A549 (cell line): ENCODE measurements at regions not wholly inside any gene's neighbourhood (a gene's known extent, or its start where the extent isn't known, plus 50 kb on each side); places are given as distances from the start of the nearest gene placed in this dataset.

ENCODE experiments used
- ATAC-seq, 2 experiments: fragments of 200-7000 bp in 1 of 2; fragments of >200 bp in 1 of 2; cut with Nextera tagmentation in 1 of 2; cut with Tn5 transposase in 1 of 2; 3 replicates each; pipeline versions ENCODE4 v1.8.0 to v1.9.1; 2018 to 2020; ENCODE audit warnings: mild to moderate bottlenecking in 1 of 2, moderate library complexity in 1 of 2
- CTCF ChIA-PET: fragments of 300-600 bp; sonication (Branson Sonifier 250); formaldehyde crosslinking; extraction: SDS; loops from one replicate; lab custom pipeline; 2021; ENCODE audit warnings: antibody characterized with exemption, inconsistent platforms; lab: Yijun Ruan, JAX
- POLR2A ChIA-PET: fragments of 350-600 bp; formaldehyde crosslinking; extraction: SDS; loops from one replicate; lab custom pipeline; 2021; ENCODE audit warnings: antibody characterized with exemption, inconsistent platforms; lab: Yijun Ruan, JAX
- DNase-seq, 2 experiments: peaks; one replicate each; pipeline versions ENCODE4 v3.0.0 to v3.0.0-alpha.2; 2011 to 2016; ENCODE audit warnings: low read depth in 1 of 2, low spot score in 1 of 2
- FAIRE-seq: peaks from 2 replicates; lab custom pipeline; 2011; peaks lifted over from hg19 to GRCh38; lab: Jason Lieb, UNC
- H3K27ac ChIP-seq, 2 experiments: fragments of >200 bp; sonication (Bioruptor Twin); formaldehyde crosslinking; 3 replicates each; pipeline ENCODE4 v1.5.1; 2016 to 2017
- H3K4me1 ChIP-seq: fragments of >200 bp; sonication (Bioruptor Twin); formaldehyde crosslinking; 3 replicates; pipeline ENCODE4 v1.6.1; 2016
- H3K4me2 ChIP-seq: fragments of >200 bp; sonication (Bioruptor Twin); formaldehyde crosslinking; 3 replicates; pipeline ENCODE4 v1.6.1; 2016
- H3K4me3 ChIP-seq: fragments of >200 bp; sonication (Bioruptor Twin); formaldehyde crosslinking; 3 replicates; pipeline ENCODE4 v1.5.1; 2016
- H3K9me3 ChIP-seq: fragments of >200 bp; sonication (Bioruptor Twin); formaldehyde crosslinking; 3 replicates; pipeline ENCODE4 v1.6.1; 2016
- BHLHE40 ChIP-seq: IDR thresholded peaks from 2 replicates; pipeline ENCODE4 v1.6.1; 2012; ENCODE audit warnings: low read depth, low read length, inconsistent platforms
- CBX2 ChIP-seq: fragments of 200-600 bp; sonication (generic); IDR thresholded peaks from 2 replicates; pipeline ENCODE4 v1.6.1; 2016; ENCODE audit warnings: low read depth, mild to moderate bottlenecking, borderline replicate concordance
- CEBPB ChIP-seq, 2 experiments: fragments of >200 bp in 1 of 2; sonication (Bioruptor Twin) in 1 of 2; formaldehyde crosslinking in 1 of 2; IDR thresholded peaks; 2 replicates each; pipeline ENCODE4 v1.6.1; 2012 to 2016
- CTCF ChIP-seq: fragments of >200 bp; sonication (Bioruptor Twin); formaldehyde crosslinking; IDR thresholded peaks from 3 replicates; pipeline ENCODE4 v1.5.1; 2016
- E2F6 ChIP-seq: IDR thresholded peaks from 2 replicates; pipeline ENCODE4 v1.6.1; 2012; ENCODE audit warnings: low read depth, borderline replicate concordance
- EHF ChIP-seq: fragments of 250-450 bp; sonication (Bioruptor Pico); IDR thresholded peaks from 2 replicates; pipeline ENCODE4 v1.5.0; 2020; ENCODE audit warnings: mild to moderate bottlenecking
- EHMT2 ChIP-seq: fragments of 200-600 bp; sonication (generic); IDR thresholded peaks from 2 replicates; pipeline ENCODE4 v1.6.1; 2016; ENCODE audit warnings: antibody characterized with exemption, low read depth, mild to moderate bottlenecking, moderate library complexity
- ESRRA ChIP-seq: fragments of 150-350 bp; IDR thresholded peaks from 2 replicates; pipeline ENCODE4 v1.6.1; 2014; ENCODE audit warnings: mild to moderate bottlenecking, low read length, borderline replicate concordance
- FOSL2 ChIP-seq, 2 experiments: fragments of 450-650 bp in 1 of 2; fragments of >200 bp in 1 of 2; sonication (Bioruptor Twin) in 1 of 2; formaldehyde crosslinking; IDR thresholded peaks; 2 replicates each; pipeline versions ENCODE4 v1.5.0 to v1.6.1; 2016 to 2020; ENCODE audit warnings: mild to moderate bottlenecking in 1 of 2, moderate library complexity in 1 of 2
- FOXS1 ChIP-seq: fragments of 250-450 bp; sonication (Bioruptor Pico); IDR thresholded peaks from 2 replicates; pipeline ENCODE4 v1.5.0; 2020; ENCODE audit warnings: mild to moderate bottlenecking, moderate library complexity
- HES2 ChIP-seq: fragments of >200 bp; sonication (Bioruptor Twin); formaldehyde crosslinking; IDR thresholded peaks from 2 replicates; pipeline ENCODE4 v1.6.1; 2016
- HEYL ChIP-seq: fragments of 250-450 bp; sonication (Bioruptor Pico); IDR thresholded peaks from 2 replicates; pipeline ENCODE4 v1.8.0; 2021; ENCODE audit warnings: mild to moderate bottlenecking, moderate library complexity
- KDM1A ChIP-seq: fragments of 200-600 bp; sonication (generic); IDR thresholded peaks from 2 replicates; pipeline ENCODE4 v1.6.1; 2016; ENCODE audit warnings: low read depth, mild to moderate bottlenecking
- KDM5A ChIP-seq: fragments of 200-600 bp; sonication (generic); IDR thresholded peaks from 2 replicates; pipeline ENCODE4 v1.6.1; 2016; ENCODE audit warnings: antibody characterized with exemption, mild to moderate bottlenecking
- NFE2L2 ChIP-seq: fragments of 150-350 bp; conservative IDR thresholded peaks from 2 replicates; pipeline ENCODE4 v1.6.1; 2014; ENCODE audit warnings: low read length
- NPAS2 ChIP-seq: fragments of 250-450 bp; sonication (Bioruptor Pico); IDR thresholded peaks from 2 replicates; pipeline ENCODE4 v1.8.0; 2022; ENCODE audit warnings: mild to moderate bottlenecking, moderate library complexity, borderline replicate concordance
- PBX3 ChIP-seq: IDR thresholded peaks from 2 replicates; pipeline ENCODE4 v1.6.1; 2012
- POLR2AphosphoS2 ChIP-seq: conservative IDR thresholded peaks from 2 replicates; pipeline ENCODE4 v1.6.1; 2012; ENCODE audit warnings: low read length, improper control_type of control experiment, inconsistent platforms
- RAD21 ChIP-seq, 2 experiments: fragments of >200 bp in 1 of 2; sonication (Bioruptor Twin) in 1 of 2; formaldehyde crosslinking in 1 of 2; IDR thresholded peaks in 1 of 2; conservative IDR thresholded peaks in 1 of 2; 2 replicates in 1 of 2; 3 replicates in 1 of 2; pipeline ENCODE4 v1.6.1; 2012 to 2018; ENCODE audit warnings: inconsistent platforms in 1 of 2
- RCOR1 ChIP-seq: fragments of 150-350 bp; IDR thresholded peaks from 2 replicates; pipeline ENCODE4 v1.6.1; 2014; ENCODE audit warnings: antibody characterized with exemption, low read length, low read depth
- ZNF302 ChIP-seq: fragments of 250-450 bp; sonication (Bioruptor Pico); IDR thresholded peaks from 2 replicates; pipeline ENCODE4 v1.9.0; 2021; ENCODE audit warnings: inconsistent platforms, mild to moderate bottlenecking, moderate library complexity
- ZSCAN20 ChIP-seq: fragments of 250-450 bp; sonication (Bioruptor Pico); IDR thresholded peaks from 2 replicates; pipeline ENCODE4 v1.8.0; 2022; ENCODE audit warnings: mild to moderate bottlenecking, moderate library complexity
- WGBS: methylation state at CpG from one replicate; pipeline ENCODE4 v1.1.6; 2017; ENCODE audit errors: missing lambda C conversion rate; 5-methylcytosine and 5-hydroxymethylcytosine counted together
- TF ChIP-seq, protein P1 (sequence below): fragments of 150-350 bp; IDR thresholded peaks from 2 replicates; pipeline ENCODE4 v1.6.1; 2014; ENCODE audit warnings: low read depth, mild to moderate bottlenecking, low read length

DNA sequence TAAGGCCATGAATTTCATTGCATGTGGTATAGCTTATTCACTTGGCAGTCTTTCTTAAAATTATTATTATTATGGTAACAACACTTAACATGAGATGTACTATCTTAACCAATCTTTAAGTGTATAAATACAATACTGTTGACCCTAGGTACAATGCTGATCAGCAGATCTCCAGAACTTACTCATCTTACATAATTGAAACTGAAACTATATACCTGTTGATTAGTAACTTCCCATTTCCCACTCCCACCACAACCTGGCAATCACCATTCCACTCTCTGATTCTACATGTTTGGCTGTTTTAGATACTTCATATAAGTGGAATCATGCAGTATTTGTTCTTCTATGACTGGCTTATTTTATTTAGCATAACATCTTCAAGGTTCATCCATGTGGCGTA is 150.2 kb upstream of the POU2AF2 start:
- Histone ChIP-seq H3K4me3 (no peak overlapping the region), H3K27ac (no peak overlapping the region), H3K4me2 (no peak overlapping the region), H3K9me3 (no peaks in the 10 kb centered on the region), H3K4me1 (no peaks in the 10 kb centered on the region)
- ChIA-PET CTCF (no interaction called here), POLR2A (no interaction called here)
- no peak for FAIRE-seq
- no peak for ATAC-seq
- DNase-seq = no peak
- 26% methylated on average over 1 of the region's 1 CpG for WGBS
- TF ChIP-seq RAD21 (conservative IDR thresholded peaks at IDR 0.05 in 1 of 2, IDR thresholded peaks at IDR 0.05 in 1 of 2) (no peak), KDM5A (no peak), BHLHE40 (no peak)
- TF ChIP-seq, all 56 proteins: peak for 0

DNA sequence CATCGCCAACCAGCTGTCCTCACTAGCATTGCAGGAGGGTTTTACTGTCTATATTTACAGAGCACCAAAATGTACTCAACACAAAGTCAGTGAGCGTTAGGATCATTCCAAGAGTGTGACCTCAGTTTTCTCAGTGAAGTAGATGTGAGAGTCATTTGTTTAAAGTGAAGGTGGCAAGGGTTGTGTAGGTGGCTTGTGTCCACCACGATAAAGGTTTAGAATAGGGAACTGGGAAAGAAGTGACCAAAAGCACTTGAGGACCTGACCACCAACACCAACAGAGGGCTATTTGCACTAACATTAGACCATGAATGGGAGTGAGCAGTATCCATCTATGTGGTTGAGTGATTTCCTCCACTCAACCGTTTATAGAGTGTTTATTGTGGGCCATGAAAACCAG is 152.5 kb upstream of the POU2AF2 start:
- H3K4me2 ChIP-seq = no peak overlapping the region
- no peak overlapping the region for H3K4me3 ChIP-seq
- DNase-seq (no peak), FAIRE-seq (no peak), ATAC-seq (no peak)
- H3K4me1 ChIP-seq = no peaks in the 10 kb centered on the region
- no peak overlapping the region for H3K27ac ChIP-seq
- H3K9me3 ChIP-seq = no peaks in the 10 kb centered on the region
- WGBS = 26% methylated on average over 4 of the region's 4 CpGs
- ChIA-PET POLR2A (no interaction called here), CTCF (no interaction called here)
- TF ChIP-seq EHF = no peak
- TF ChIP-seq ESRRA = no peak
- no peak for TF ChIP-seq CBX2
- no peak for TF ChIP-seq NFE2L2
- TF ChIP-seq POLR2AphosphoS2 = no peak

GRCh38 chr11:111091321-111091938 is 154.1 kb upstream of the POU2AF2 start:
- H3K27ac ChIP-seq = no peak overlapping the region
- H3K4me3 ChIP-seq = no peak overlapping the region
- POLR2A ChIA-PET = no interaction called here
- ATAC-seq (no peak), DNase-seq (no peak), FAIRE-seq (no peak)
- no peak for TF ChIP-seq CTCF
- TF ChIP-seq NPAS2 = no peak
- no peak for TF ChIP-seq KDM1A
- no peak for TF ChIP-seq EHMT2
- TF ChIP-seq CEBPB (IDR thresholded peaks at IDR 0.05) = no peak
- no peak for TF ChIP-seq RCOR1
- 8% methylated on average over 2 of the region's 2 CpGs for WGBS
- CTCF ChIA-PET = no interaction called here
- H3K9me3 ChIP-seq = no peaks in the 10 kb centered on the region
- no peaks in the 10 kb centered on the region for H3K4me1 ChIP-seq
- H3K4me2 ChIP-seq = no peak overlapping the region

DNA sequence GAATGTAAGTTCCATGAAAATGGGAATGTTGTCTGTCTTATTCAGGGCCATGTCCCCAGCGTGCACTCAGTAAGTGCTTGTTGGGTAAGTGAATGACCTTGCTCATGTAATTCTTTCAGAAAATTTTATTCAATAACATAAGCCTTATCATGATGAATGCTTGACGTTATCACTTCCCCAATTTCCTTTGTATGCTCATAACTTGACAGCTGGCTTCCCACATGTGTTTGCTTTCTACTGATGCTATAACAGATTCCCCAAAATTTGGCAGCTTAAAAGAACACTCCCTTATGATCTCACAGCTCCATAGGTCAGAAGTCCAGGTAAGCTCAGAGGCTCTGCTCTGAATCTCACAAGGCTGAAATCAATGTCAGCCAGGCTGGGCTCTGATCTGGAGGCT is 155.8 kb upstream of the POU2AF2 start:
- DNase-seq (no peak), ATAC-seq (no peak), FAIRE-seq (no peak)
- ChIA-PET CTCF (no interaction called here), POLR2A (no interaction called here)
- WGBS = 13% methylated on average over 2 of the region's 2 CpGs
- H3K9me3 ChIP-seq = no peaks in the 10 kb centered on the region
- no peaks in the 10 kb centered on the region for H3K4me1 ChIP-seq
- TF ChIP-seq EHF (no peak), HES2 (no peak), FOSL2 (IDR thresholded peaks at IDR 0.05) (no peak), FOSL2 (CRISPR knock-in tag; IDR thresholded peaks at IDR 0.05) (no peak), E2F6 (no peak), NPAS2 (no peak), ZNF302 (CRISPR knock-in tag) (no peak), ZSCAN20 (CRISPR knock-in tag) (no peak), FOXS1 (CRISPR knock-in tag) (no peak), KDM1A (no peak), HEYL (CRISPR knock-in tag) (no peak), PBX3 (no peak)
- TF ChIP-seq, protein P1, sequence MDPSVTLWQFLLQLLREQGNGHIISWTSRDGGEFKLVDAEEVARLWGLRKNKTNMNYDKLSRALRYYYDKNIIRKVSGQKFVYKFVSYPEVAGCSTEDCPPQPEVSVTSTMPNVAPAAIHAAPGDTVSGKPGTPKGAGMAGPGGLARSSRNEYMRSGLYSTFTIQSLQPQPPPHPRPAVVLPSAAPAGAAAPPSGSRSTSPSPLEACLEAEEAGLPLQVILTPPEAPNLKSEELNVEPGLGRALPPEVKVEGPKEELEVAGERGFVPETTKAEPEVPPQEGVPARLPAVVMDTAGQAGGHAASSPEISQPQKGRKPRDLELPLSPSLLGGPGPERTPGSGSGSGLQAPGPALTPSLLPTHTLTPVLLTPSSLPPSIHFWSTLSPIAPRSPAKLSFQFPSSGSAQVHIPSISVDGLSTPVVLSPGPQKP = no peak
- no peak overlapping the region for H3K4me2 ChIP-seq
- H3K27ac ChIP-seq = no peak overlapping the region
- no peak overlapping the region for H3K4me3 ChIP-seq
